Tongue (tissue), 1 donor: ENCODE measurements at regions not wholly inside any gene's neighbourhood (a gene's known extent, or its start where the extent isn't known, plus 50 kb on each side); places are given as distances from the start of the nearest gene placed in this dataset.

Experiments used
- DNase-seq: peaks from one replicate; pipeline ENCODE4 v3.0.0-alpha.2; 2015

DNA sequence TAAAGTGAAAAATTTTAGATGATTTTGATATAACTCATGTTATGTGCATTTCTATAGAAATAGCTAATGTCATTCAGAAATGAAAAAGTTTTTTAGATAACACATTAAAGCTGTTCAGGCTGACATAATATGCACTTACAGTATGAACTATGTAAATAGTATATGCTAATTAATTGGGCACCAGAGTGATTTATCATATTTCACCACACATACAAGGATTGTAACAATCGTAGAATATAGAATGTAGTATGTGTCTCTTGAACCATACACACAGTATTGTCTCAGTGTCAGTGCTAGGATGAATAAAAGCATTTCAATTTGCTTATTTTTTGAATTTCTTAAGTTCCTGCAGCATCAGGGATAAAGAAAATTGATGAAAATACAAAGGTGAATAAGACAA is 710.0 kb downstream of the OTOL1 start:
- no peak for DNase-seq

DNA sequence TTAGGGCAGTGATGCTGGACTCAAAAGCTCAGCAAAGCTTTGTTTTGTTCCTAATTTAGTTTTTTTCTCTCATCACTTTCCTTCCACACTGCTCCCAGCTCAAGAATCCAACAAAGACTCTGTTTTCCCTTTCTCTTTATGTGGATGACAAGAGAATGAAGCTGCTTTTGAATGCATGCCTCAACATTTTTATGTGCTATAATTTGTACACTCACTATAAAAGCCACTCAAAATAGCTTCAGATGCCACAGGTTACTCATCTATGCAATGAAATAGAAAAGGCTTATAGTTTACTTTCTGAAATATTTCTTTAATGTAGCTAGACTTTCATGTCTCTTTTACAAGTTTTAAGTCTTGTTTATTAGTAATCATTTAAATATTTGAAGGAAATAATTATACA is 714.9 kb downstream of the OTOL1 start:
- DNase-seq, result no peak

GRCh38 chr3:162213196-162213595 is 716.6 kb downstream of the OTOL1 start:
- DNase-seq, result no peak

GRCh38 chr3:162213956-162214355 is 717.3 kb downstream of the OTOL1 start:
- peak; percentile 9 for DNase-seq

GRCh38 chr3:162217647-162218046 is 721.0 kb downstream of the OTOL1 start:
- peak; percentile 93 for DNase-seq

GRCh38 chr3:162218479-162218878 is 721.9 kb downstream of the OTOL1 start:
- DNase-seq, result no peak

- DNase-seq, result no peak
Measured at GRCh38 chr3:162224746-162225145, 728.1 kb downstream of the OTOL1 start.

- no peak for DNase-seq
Measured at GRCh38 chr3:162236949-162237348, 740.3 kb downstream of the OTOL1 start.

DNA sequence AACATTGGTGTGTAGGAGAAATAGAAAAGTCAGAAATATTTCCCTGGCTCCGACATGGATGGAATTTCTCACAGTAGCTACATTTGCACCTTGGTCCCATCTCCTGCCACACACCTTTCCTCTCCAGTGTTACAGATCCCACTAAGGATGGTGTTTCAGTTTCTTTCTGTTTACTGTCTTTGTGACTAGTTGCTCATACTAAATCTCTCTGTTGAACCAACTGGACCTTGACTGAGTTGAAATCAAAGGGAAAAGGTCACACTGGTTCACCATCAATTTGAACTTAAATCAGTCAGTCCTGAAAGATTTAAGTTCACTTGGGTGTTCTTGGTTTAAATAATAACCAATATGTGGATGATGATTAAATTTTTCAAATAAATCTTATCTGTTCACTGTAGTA is 754.2 kb downstream of the OTOL1 start:
- DNase-seq, result no peak

DNA sequence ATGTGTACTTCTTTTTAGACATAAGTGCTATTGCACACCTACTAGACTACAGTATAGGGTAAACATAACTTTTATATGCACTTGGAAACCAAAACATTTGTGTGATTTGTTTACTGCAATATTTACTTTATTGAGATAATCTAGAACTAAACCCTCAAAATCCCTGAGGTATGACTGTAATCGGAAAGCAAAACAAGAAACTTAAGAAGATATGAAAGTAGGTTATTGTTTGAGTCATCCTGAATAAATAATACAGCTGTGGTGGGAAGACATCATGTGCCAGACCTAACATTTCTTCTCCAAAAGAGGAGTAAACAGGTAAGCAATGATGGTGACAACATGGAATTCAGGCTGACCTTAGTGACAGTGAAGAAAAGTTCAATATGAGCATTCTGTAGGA is 765.5 kb downstream of the OTOL1 start:
- DNase-seq, result no peak

DNA sequence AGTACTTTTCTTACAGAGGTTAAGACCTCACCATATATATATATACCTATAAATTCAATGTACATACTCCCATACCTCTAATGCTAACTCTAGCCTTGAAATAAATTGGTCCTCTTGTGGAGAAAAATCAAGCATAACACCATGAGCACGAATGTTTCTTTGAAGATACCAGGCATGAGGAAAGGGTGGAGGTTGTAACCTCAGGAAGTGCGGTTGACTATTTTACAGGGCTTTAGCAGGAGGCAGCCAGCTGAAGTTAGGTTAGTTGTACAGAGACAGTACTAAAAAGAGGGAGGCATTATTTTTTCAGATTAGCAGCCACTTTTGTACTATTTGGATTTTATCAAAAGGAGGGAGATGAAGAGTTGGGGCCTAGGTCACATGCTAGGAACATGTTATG is 767.0 kb downstream of the OTOL1 start:
- DNase-seq, result no peak

- DNase-seq, result no peak
Measured at GRCh38 chr3:162269636-162270458, 773.2 kb downstream of the OTOL1 start.

- no peak for DNase-seq
Measured at GRCh38 chr3:162274070-162274469, 777.5 kb downstream of the OTOL1 start.

DNA sequence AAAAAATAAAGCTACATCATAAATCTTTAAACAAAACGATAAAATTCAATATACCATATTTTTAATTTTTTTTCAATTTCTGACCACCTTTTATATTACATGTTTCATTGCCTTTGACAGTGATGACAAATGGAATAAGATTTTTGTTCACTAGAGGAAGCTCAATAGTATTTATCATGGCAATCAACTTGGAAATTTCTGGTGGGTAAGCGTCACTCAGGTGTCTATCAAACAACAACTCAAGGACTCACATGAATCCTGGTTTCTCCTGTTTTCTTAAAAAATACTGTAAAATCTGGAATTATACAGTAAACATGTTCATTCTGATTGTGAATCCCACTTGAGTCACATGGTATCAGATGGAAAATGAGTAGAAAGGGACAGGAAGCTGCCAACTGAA is 782.2 kb downstream of the OTOL1 start:
- DNase-seq, result no peak

- no peak for DNase-seq
Measured at GRCh38 chr3:162285259-162285658, 788.7 kb downstream of the OTOL1 start.

GRCh38 chr3:162287600-162287999 is 791.0 kb downstream of the OTOL1 start:
- no peak for DNase-seq

- peak; percentile 3 for DNase-seq
Measured at GRCh38 chr3:162292409-162292808, 795.8 kb downstream of the OTOL1 start.

DNA sequence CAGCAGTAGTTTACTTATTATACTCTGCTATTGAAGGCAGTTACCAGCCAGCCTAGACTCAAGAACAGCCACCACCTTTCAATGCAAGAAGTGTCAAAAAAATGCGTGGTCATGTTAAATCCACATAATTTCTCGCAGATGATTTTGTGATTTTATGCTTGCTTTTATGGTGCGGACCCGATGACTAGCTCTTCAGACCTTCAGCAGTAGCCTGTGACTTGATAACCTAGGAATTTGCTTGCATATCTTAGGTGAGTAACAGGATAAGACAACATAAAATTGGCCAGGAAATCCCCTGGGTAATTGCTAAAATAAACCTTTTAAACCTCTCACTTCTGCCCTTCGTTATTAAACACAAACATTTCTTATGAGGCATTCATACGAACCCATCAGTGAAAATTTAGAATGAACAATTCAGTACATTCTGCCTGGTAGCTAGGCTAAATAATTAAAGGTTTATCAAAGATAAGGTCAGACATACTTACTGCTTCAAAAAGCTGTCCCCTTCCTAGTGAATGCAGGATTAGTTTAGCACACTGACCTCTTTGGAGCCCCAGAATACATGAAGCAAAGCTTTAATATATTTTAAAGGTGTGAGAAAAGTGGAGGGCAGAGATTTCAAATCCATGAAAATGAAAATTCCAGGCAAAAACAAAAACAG is 798.8 kb downstream of the OTOL1 start:
- DNase-seq, result no peak

- no peak for DNase-seq
Measured at GRCh38 chr3:162302983-162303624, 806.5 kb downstream of the OTOL1 start.

DNA sequence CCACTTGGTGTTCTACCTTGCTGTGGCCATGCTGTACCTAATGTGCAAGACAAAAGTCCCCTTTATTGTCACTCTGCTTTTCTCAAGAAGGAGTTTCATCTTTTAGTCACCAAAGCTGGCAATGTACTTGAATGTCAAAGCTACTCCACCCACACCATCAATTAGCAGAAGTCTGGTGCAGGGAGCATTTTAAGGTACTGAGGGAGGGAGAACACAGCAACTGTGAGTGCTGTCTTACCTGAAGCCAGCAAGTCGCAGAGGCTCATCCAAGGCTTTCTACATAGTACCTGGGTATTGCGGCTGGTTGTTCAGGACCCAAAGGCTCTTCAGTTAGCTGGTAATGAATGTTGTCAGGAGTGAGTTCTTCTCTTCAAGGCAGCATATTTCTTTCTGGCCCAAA is 820.4 kb downstream of the OTOL1 start:
- DNase-seq, result no peak

DNA sequence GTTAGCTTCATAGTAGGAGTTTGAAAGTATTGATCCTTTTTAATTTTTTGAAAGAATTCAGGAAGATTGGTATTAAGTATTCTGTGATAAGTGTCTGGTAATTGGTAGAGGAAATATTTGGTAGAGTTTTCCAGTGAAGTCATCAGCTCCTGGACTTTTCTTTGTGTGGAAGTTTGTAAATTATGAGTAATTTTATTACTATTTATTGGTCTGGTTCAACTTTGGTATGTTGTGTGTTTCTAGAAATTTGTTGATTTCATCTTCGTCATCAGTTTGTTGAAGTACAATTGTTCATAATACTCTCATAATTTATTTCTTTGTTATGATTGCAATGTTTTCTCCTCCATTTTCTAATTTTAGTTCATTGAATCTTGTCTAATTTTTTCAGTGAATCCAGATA is 832.0 kb downstream of the OTOL1 start:
- no peak for DNase-seq

- no peak for DNase-seq
Measured at GRCh38 chr3:162329514-162329913, 832.9 kb downstream of the OTOL1 start.

DNA sequence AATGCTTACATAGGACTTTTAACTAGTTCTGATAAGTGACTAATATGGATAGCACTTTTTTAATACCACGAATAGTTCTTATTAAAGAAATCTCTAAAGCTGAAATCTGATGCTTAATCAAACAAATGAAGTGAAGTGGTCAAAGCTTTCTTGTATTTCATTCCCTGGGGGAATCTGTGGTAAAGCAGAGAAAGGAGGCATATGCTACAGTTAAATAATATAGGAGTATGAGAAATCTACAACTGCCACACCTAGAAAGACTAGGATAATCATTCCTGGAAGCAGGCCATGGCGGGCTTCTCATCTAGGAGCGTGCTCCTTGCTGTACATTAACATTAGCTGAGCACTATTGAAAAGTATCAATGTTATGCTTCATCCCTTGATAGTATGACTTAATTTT is 835.7 kb downstream of the OTOL1 start:
- no peak for DNase-seq

GRCh38 chr3:162334537-162334936 is 837.9 kb downstream of the OTOL1 start:
- no peak for DNase-seq
